Fibroblast of the aortic adventitia (primary cell): ENCODE measurements at regions not wholly inside any gene's neighbourhood (a gene's known extent, or its start where the extent isn't known, plus 50 kb on each side); places are given as distances from the start of the nearest gene placed in this dataset.

Experiments used
- DNase-seq: peaks from one replicate; pipeline ENCODE4 v3.0.0-alpha.2; 2010; ENCODE audit warnings: low read depth
- H3K4me3 ChIP-seq: 2 replicates; pipeline ENCODE4 v1.5.1; 2011; ENCODE audit warnings: low read depth, mild to moderate bottlenecking, control low read depth, low read length, moderate library complexity
- TF ChIP-seq, protein P1 (sequence below): IDR thresholded peaks from 2 replicates; pipeline ENCODE4 v1.5.1; 2011; ENCODE audit warnings: mild to moderate bottlenecking, low read length, control low read depth, inconsistent platforms; ENCODE audit not compliant: insufficient read depth

GRCh38 chr20:24341781-24342180, 127.6 kb upstream of the SYNDIG1 start:
- DNase-seq = no peak
- H3K4me3 ChIP-seq = no peak overlapping the region
- TF ChIP-seq, protein P1, sequence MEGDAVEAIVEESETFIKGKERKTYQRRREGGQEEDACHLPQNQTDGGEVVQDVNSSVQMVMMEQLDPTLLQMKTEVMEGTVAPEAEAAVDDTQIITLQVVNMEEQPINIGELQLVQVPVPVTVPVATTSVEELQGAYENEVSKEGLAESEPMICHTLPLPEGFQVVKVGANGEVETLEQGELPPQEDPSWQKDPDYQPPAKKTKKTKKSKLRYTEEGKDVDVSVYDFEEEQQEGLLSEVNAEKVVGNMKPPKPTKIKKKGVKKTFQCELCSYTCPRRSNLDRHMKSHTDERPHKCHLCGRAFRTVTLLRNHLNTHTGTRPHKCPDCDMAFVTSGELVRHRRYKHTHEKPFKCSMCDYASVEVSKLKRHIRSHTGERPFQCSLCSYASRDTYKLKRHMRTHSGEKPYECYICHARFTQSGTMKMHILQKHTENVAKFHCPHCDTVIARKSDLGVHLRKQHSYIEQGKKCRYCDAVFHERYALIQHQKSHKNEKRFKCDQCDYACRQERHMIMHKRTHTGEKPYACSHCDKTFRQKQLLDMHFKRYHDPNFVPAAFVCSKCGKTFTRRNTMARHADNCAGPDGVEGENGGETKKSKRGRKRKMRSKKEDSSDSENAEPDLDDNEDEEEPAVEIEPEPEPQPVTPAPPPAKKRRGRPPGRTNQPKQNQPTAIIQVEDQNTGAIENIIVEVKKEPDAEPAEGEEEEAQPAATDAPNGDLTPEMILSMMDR = no peak

DNA sequence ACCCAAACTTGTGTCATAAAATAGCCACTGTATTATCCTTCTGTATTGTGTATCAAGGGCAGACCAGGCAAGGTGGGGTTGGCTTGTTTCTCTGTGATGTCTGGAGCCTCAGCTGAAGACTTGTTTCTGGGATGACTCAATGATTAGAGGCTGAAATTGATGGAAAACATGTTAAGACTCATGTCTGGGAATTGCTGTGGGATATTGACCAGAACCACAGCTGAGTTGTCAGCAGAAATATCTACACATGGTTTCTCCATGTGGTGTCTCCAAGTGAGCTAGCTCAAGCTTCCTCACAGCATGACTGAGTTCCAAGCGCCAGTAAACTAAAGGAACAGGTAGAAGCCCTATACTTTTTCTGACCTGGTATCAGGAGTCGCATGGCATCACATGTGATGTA, 128.5 kb upstream of the SYNDIG1 start:
- H3K4me3 ChIP-seq = no peak overlapping the region
- no peak for DNase-seq
- TF ChIP-seq, protein P1 = no peak

GRCh38 chr20:24339210-24339641, 130.2 kb upstream of the SYNDIG1 start:
- no peak for DNase-seq
- TF ChIP-seq, protein P1 = no peak
- H3K4me3 ChIP-seq = no peak overlapping the region

DNA sequence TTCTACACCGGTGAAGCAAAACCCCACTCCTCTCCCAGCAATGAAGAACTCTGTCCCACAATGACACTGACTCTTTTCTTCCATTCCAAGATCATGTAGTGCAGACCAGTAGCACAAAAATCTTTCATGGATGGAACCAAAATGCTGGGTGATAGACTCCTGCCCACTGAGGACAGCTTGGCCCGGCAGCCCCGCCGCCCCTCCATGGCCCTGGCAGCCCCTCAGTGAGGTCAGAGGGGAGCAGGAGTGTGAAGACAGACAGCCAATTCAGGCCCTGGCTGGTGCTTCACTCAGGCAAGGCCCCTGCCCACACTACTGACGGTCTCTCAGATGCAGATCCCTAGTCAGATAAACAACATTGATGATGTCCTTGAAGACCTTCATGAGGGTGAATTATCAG, 131.9 kb upstream of the SYNDIG1 start:
- TF ChIP-seq, protein P1 = no peak

GRCh38 chr20:24337069-24337468, 132.4 kb upstream of the SYNDIG1 start:
- TF ChIP-seq, protein P1 = no peak
- peak; percentile 10 for DNase-seq
- H3K4me3 ChIP-seq = no peak overlapping the region

More for the DNA sequence above, 131.9 kb upstream of the SYNDIG1 start:
- no peak for DNase-seq
- no peak overlapping the region for H3K4me3 ChIP-seq

DNA sequence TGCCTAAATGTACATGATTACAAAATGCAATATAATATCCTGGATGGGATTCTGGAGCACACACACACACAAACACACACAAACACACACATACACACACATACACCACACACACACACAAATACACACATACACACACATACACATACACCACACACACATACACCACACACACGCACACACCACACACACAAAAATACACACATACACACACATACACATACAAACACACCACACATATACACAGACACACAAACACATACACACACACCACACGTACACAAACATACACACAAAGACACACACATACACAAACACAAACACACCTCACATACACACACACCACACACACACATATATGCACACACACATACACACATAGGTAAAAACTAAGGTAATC, 134.6 kb upstream of the SYNDIG1 start:
- TF ChIP-seq, protein P1 = no peak
- DNase-seq = no peak

GRCh38 chr20:24332956-24333355, 136.5 kb upstream of the SYNDIG1 start:
- DNase-seq = no peak
- H3K4me3 ChIP-seq = no peak overlapping the region
- TF ChIP-seq, protein P1 = no peak

More for the DNA sequence above, 134.6 kb upstream of the SYNDIG1 start:
- no peak overlapping the region for H3K4me3 ChIP-seq
